NCI-H2227 (cell line): ENCODE measurements at regions not wholly inside any gene's neighbourhood (a gene's known extent, or its start where the extent isn't known, plus 50 kb on each side); places are given as distances from the start of the nearest gene placed in this dataset.

Source experiments
- DNase-seq: peaks from one replicate; lab custom pipeline; 2025; ENCODE audit not compliant: unreplicated experiment; lab: John Stamatoyannopoulos, UW

DNA sequence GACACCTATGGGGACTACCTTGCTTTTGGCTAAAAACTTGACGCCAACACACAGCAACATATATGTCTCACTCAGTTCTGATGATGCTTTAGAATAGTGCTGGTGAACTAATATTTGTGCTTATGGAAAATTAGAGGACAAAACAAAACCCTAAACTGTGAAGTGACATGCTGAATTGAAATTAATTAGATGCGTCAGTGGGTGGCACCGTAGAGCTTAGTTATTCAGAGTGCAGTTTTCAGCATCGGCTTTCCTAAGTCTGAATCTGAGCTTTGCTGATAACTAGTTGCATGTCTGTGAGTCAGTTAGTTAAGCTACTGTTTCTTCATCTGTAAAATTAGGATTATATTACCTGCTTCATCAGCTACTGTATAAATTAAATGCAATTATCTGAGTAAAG, 245.0 kb upstream of the SORCS1 start:
- DNase-seq = no peak

DNA sequence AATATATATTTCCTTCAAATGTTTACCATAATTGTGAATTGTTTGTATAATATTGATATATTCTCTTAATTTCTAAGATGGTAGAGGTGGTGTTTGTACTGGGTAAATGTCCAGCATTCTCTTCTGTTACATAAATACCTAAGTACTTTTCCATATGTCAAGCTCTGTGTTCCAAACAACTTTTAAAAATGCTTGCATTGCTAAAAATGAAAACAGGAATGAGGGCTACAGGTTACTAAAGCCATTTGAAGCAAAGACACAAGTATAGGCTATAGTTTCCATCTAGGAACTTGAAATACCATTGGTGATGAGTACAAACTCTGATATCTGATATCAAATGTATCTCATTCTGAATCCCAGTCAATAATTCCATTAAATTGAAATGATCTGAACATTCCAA, 233.6 kb upstream of the SORCS1 start:
- DNase-seq = no peak

DNA sequence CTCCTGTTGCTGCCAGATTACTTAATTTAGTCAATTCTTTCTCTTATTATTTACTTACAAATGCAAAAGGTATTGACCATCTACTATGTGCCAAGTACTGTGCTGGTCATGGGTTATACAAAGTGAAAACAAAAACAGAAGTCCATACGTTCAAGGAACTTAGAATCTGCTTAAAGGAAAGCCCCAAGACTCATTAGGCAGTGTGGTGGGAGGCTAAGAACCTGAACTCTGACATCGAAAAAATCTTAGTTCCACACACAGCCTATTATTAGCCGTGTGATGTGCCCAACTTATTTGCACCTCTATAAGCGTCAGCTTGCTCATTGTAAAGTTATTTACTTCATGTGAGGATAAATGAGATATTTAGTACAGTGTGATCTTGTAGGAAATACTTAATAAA, 227.4 kb upstream of the SORCS1 start:
- no peak for DNase-seq

DNA sequence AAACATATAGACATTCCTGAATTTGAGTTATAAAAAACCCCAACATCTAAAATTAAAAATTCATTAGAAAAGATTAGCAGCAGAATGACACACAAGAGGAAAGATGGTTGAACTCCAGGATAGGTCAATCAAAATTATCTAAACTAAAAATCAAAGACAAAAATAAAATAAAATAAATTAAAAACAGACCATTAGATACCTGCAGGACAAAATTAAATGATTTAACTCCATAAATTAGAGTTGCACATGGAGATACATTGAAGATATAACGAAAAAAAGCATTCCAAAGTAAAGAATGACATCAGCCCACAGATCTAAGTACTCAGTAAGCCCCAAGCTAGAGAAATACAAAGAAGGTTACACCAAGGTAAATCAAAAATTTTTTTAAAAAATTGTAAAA, 226.1 kb upstream of the SORCS1 start:
- DNase-seq = no peak

DNA sequence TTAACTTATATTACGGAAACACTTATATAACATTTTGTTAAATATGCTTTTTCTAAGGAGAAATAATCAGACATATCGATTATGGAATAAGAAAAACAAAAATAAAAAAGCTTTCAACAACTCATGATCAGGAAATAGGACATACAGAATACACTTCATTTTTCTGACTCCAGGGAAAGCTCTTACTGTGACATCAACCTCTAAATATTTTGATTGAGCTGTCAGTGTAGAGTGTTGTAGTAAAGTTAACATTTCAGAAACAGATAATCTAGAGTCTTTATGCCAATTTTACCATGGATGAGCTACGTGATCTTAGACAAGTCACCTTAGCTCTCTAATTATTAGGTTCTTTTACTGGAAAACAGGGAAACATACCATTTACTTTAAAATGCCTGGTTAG, 218.9 kb upstream of the SORCS1 start:
- no peak for DNase-seq

DNA sequence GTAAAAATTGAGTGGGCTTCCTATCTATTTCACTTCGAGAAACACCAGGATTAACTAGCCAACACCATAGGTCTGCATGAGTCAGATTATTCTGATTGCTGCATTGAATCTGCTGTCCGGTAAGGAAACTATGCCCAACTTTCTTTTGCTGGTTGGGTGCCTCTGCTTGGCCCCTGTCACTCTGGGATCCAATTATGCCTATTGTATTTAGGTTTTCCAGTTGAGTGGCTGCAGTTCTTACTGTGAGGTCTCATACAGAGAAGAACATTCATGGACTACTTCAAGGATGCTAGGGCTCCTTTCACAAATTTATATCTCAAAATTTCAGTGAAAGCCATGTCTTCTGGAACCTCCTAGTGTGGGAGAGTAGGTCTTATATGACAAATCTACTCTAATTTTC, 215.1 kb upstream of the SORCS1 start:
- DNase-seq = no peak

DNA sequence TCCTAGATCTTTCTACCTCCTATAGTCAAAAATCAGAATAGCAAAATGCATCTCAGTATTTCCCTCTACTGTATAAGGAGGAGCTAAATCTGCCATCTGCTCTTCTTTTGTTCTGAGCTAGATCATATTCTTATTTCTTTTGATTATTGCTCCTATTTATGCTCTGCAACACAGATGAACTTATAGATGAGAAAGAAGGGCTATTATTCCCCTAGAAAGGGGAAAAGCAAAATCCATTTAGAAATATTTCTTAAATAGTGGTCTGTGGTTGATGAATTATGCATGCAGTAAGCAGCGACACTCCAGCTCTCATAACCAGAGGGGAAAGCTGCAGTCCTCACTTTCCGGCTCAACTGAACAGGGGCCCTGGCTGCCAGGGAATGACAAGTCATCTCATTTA, 207.3 kb upstream of the SORCS1 start:
- no peak for DNase-seq

DNA sequence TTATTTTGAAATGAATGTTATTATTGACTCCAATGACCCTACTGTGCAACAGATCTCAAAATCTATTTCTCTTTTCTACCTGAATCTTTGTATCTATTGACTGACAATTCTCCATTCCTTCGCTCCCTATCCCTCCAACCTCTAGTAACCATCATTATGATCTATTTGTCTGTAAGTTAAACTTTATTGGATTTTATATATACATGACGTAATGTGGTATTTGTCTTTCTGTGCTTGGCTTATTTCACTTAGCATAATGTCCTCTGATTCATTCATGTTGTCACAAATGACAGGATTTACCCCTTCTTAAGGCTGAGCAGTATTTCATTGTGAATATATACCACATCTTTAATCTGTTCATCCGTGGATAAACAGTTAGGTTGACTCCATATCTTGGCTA, 200.4 kb upstream of the SORCS1 start:
- DNase-seq = no peak

DNA sequence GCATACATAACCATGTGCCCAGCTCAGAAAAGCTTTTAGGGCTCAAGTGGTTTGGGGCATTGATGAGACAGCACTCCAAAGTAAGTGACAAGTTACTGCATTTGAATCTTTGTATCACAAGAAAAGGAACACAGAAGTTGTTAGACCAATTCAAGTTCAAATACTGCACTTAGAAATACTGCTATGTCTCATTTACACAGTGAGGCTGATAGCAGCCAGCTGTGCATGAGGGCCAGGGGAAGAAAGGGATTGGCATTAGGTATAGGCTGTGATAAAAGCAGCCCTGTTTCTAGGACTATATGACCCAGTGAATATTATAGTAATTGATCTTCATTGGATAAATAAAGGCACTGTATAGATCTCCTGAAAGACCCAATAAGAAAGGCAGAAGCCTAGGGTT, 197.8 kb upstream of the SORCS1 start:
- DNase-seq = no peak

DNA sequence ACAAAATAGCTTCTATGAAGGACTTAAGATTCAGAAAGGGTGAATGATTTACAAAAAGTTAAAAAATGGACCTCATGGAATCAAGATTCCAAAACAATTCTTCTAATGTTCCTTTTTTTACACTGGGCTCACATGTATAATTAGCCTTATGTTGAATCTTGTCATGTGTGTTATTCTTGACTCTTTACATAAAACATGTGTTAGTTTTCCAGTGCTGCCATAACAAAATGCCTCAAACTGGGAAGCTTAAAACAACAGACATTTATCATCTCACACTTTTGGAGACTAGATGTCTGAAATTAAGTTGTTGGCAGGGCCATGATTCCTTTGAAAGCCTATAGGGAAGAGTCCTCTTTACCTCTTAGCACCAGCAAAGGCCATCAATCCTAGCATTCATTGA, 192.5 kb upstream of the SORCS1 start:
- DNase-seq = no peak

DNA sequence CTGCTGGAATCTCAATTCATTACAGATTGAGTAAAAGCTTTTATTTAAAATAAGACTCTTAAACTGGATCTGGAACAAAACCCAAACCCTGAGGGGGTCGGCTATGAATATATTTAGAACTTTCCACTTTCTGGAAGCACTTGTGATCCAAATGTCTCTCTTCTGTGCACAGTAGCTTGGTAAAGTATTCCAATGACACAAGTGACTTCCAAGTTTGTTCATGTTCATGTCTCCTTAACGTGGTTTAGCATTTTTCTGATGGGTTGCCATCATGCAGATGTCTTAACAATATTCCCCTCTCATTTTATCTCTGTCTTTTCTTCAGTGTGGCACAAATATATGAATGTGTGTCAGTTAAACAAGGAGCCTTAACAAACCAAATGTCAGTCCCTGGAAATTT, 191.9 kb upstream of the SORCS1 start:
- DNase-seq = no peak

DNA sequence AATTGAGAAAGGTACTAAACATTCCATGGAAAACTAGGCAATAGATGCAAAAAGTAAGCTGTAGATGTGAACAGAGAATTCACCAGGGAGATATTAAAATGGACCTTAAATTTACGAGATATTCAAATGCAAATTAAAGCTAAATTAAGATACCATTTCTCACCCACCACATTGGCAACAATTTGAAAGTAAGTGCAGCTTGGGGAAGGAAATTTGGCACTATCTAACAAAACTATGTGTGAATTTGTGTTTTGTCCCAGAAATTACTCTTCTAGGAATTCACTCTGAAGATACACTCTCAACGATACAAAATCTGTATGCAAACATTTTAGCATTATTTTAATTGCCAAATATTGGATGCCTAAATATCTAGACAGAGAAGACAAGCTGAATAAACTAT, 178.2 kb upstream of the SORCS1 start:
- DNase-seq = no peak

DNA sequence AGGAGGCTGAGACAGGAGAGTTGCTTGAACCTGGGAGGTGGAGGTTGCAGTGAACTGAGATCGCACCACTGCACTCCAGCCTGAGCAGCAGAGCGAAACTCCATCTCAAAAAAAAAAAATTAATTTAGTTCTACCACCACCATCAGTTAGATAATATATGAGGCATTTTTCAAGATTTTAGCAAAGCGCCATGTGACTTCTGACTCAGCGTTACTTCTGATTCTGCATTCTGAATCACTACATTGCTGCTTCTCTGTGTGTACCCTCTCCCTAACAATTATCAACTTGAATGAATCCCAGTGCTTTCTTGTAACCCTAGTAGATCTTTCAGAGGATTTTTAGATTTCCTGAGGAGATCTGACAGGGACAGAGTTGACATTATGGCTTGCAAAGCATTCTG, 176.8 kb upstream of the SORCS1 start:
- DNase-seq = no peak

DNA sequence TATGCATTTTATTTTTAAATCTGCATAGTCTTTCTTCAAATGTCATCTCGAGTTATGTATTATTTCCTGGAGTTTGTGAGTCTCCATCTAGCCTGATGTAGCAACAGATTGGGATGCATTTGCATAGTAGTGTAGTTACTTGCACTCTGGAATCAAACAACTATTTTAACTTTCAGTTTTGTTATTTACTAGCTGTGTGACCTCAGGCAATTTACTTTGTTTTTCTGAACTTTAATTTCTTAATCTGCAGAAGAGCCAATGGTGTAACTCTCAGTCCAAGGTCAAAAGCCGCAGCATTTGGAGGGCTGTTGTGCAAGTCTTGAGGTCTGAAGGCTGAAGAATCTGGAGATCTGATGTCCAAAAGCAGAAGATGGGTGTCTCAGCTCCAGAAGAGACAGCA, 175.8 kb upstream of the SORCS1 start:
- DNase-seq = no peak

DNA sequence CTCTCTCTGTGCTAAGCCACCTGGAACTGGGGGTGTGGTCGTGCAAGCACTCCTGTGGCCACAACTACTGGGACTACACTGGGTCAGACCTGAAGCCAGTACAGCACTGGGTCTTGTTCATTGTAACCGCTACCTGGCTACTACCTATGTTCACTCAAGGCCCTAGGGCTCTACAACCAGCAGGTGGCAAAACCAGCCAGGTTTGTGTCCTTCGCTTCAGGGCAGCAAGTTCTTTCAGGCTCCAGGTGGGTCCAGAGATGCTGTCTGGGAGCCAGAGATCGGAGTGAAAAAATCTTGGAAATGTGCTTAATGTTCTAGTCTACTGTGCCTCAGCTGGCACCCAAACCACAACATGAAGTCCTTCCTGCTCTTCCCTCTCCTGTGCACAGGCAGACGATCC, 171.6 kb upstream of the SORCS1 start:
- no peak for DNase-seq

DNA sequence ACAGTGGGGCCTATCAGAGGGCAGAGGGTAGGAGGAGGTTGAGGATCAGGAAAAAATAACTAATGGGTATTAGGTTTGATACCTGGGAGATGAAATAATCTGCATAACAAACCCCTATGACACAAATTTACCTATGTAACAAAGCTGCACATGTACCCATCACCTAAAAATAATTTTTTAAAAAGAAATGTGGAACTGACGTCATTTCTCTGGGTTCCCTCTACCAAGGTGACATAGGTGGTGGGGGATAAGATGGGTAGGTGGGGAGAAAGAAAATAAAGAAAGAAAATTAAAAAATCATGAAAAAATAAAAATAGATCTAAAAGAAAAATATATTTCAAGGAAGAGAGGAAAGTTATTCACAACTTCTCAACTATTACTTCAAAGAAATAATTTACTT, 153.1 kb upstream of the SORCS1 start:
- DNase-seq = no peak

DNA sequence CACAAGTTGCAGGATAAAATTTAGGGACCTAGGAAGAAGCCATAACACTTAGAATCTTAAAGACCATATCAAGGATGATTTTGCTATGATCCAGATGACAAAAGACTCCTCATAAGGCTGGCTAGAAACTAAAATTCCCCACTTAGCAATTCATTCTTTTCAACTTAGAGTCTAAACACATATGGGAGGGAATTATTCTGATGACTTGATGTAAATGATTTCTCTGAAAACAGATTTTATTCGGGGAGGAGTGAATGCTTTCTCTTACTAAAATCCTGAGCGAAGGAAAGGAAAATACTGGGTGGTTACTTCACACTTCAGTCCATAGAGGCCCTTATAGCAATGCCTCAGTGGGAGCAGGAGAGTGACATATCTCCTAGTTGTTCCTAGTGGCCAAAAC, 138.7 kb upstream of the SORCS1 start:
- no peak for DNase-seq

DNA sequence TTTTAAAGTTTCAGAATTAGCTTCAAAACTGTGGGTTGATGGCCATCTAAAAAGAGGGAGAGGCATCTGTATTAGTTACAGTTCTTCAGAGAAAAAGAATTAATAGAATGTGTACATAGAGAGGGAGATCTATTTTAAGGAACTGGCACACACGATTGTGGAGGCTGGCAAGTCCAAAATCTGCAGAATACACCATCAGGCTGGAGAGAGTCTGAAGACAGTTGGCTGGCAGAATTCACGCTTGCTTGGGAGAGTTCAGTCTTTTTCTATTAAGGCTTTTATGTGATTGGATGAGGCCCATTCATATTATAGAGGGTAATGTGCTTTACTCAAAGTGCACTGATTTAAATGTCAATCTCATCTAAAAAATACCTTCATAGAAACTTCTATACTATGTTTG, 135.1 kb upstream of the SORCS1 start:
- no peak for DNase-seq

DNA sequence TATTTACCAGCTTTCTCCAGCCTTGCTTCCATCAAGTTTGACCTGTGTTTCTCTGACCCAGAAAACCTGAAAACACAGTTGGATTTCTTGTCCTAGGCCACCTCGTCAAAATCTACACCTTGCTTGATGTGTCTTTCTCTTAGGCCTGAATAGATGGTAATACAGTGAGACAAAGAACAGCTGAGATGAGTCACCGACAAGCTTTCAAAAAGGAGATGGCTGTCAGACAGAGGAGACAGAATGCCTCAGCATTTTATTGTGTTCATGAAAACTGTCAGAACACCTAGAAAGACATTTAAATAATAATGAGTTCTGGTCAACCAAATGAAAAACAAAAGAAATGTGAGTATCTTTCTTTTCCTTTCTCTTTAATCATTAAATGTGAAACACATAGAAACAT, 119.7 kb upstream of the SORCS1 start:
- no peak for DNase-seq

DNA sequence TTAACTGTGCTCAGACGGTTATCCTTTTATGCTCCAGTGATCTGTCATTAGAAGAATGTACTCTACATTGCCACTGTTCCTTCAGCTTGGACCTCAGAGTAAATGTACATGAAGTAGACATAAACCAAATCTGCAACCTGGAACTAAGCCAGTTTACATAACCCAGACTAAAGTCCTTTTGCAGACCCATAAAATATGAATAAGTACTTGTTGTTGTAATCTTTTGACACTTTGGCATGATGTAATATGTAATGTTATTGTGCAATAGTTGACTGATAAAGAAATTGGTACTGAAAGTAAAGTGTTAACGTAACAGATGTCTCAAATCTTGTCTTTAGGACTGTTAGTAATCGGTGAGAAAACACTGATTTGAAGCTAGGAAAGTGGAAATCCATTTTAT, 115.8 kb upstream of the SORCS1 start:
- DNase-seq = no peak

DNA sequence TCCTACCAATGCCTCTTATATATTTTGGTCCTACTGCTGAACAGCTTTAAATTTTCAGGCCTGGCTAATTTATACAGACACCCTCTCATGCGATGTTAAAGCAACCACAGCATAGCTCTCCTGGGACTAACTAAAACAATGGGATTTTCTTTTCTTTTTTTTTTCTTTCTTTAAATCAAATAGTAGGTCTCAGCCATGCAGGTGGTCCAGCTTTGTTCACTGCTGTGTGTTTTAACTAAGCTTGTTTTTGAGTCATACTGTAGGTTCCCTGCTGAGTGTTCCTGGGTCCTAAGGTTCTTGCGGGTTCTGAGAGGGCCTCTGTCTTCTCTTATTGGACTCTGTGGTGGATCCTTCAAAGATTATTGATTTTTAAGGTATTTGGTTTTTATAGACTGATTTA, 113.1 kb upstream of the SORCS1 start:
- DNase-seq = no peak

DNA sequence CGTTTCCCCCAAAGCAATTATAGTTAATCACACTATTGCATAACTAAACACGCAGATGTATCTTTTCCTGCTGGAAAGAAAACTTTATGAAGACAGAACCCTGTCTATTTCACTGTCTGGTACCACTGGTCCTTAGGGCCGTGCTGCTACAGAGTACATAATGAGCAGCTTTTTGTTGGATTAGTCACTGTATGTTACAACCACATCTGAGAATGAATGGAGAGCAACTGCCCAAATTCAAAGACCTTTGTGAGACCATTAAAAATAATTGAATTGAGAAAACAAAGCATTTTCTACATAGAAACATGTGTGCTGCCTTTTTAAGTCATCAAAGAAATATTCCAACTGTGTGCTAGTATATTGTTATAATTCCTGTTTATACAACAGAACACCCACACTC, 111.3 kb upstream of the SORCS1 start:
- no peak for DNase-seq

DNA sequence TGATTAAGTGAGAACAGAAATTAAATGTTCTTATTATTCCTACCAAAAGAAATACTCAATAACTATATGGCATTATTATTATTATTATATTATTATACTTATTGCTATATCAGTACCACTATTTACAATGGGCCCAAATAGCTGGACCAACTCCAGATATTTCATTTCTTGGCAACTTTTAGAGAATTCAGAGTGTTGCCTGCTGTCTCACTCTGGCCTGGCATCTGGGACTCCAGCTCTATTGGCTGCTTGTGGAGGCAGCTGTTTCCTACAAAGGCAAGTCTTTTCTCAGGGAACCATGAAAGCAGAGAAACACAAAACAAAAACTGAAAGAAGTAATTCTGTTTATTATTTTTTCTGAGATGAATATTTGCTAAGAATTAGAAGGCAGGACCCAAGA, 105.1 kb upstream of the SORCS1 start:
- no peak for DNase-seq

DNA sequence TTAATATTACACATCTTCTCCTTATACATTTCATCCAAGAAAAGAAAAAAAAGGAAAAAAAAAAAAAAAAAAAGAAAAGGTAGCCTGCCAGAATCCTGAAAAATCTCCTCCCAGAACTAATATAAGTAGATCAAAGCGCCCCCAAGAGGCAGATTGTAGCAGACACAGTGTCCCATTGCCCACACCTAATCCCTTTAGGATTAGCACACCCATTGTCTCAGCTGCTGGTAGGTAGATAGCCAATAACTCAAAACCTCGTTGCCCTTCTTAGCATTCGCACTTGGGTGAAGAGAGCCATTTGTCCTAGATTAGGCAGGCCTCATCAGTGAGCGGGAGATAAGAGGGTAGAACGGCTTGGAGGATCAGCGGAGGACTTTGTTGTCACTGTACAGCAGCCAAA, 100.2 kb upstream of the SORCS1 start:
- DNase-seq = no peak
